AG09319 (cell line): ENCODE measurements at regions not wholly inside any gene's neighbourhood (a gene's known extent, or its start where the extent isn't known, plus 50 kb on each side); places are given as distances from the start of the nearest gene placed in this dataset.

Experiments
- DNase-seq: peaks from one replicate; pipeline ENCODE4 v3.0.0-alpha.2; 2010; ENCODE audit warnings: low read depth; ENCODE audit errors: extremely low read depth
- CTCF ChIP-seq: IDR thresholded peaks from 2 replicates; pipeline ENCODE4 v1.5.1; 2011; ENCODE audit warnings: low read depth, mild to moderate bottlenecking, inconsistent platforms, low read length, moderate library complexity

GRCh38 chr11:112615238-112615637, 346.0 kb upstream of the NCAM1 start:
- no peak for DNase-seq
- no peak for TF ChIP-seq CTCF

GRCh38 chr11:112615891-112616290, 345.3 kb upstream of the NCAM1 start:
- DNase-seq, result no peak
- no peak for TF ChIP-seq CTCF

GRCh38 chr11:112616327-112617097, 344.7 kb upstream of the NCAM1 start:
- no peak for DNase-seq
- no peak for TF ChIP-seq CTCF

GRCh38 chr11:112617098-112617425, 344.2 kb upstream of the NCAM1 start:
- no peak for DNase-seq
- no peak for TF ChIP-seq CTCF

GRCh38 chr11:112617977-112618826, 343.0 kb upstream of the NCAM1 start:
- no peak for TF ChIP-seq CTCF
- no peak for DNase-seq

GRCh38 chr11:112619106-112619505, 342.1 kb upstream of the NCAM1 start:
- no peak for TF ChIP-seq CTCF
- DNase-seq, result no peak

- TF ChIP-seq CTCF, result no peak
- no peak for DNase-seq
Measured at GRCh38 chr11:112620621-112621394, 340.4 kb upstream of the NCAM1 start.
